ENCODE measurements at regions not wholly inside any gene's neighbourhood (a gene's known extent, or its start where the extent isn't known, plus 50 kb on each side); places are given as distances from the start of the nearest gene placed in this dataset.

GRCh38 chr7:24134535-24134934, 149.5 kb upstream of the NPY start:
- no peaks in the 10 kb centered on the region for H4K20me1 ChIP-seq (ENCODE audit: insufficient read depth)
- no peaks in the 10 kb centered on the region for H3K9me2 ChIP-seq (ENCODE audit: insufficient read depth)
- WGBS, 2 experiments (ENCODE audit: low coverage in 1 of 2, low lambda C conversion rate in 2 of 2, missing lambda C conversion rate in 2 of 2), result 61 to 67% methylated on average over 4 of the region's 4 CpGs
- H3K9ac ChIP-seq, result no peak overlapping the region
- no peaks in the 10 kb centered on the region for H3K4me1 ChIP-seq (ENCODE audit: insufficient read depth)
- H3K79me2 ChIP-seq (ENCODE audit: insufficient read depth), result no peaks in the 10 kb centered on the region
- H3K4me2 ChIP-seq (ENCODE audit: unreplicated experiment), result no peak overlapping the region
- H2AFZ ChIP-seq, result no peak overlapping the region
- H3F3A ChIP-seq (ENCODE audit: insufficient read depth), result no peaks in the 10 kb centered on the region
- H3K27me3 ChIP-seq (replicated peaks; ENCODE audit: insufficient read depth), result no peaks in the 10 kb centered on the region; the same call in 1 of the 2 replicates
- no peak overlapping the region for H3K4me3 ChIP-seq
- no peaks in the 10 kb centered on the region for H3K9me3 ChIP-seq (ENCODE audit: low read depth)
- H3K27ac ChIP-seq, result no peak overlapping the region
- in situ Hi-C loops (cut with MboI), result no loop called here
- TF ChIP-seq EZH2 (IDR thresholded peaks at IDR 0.05; ENCODE audit: insufficient read depth, poor library complexity, severe bottlenecking) (no peak), EZH2phosphoT487 (IDR thresholded peaks at IDR 0.05; ENCODE audit: insufficient read depth, low read depth) (no peak)
- DNase-seq, result no peak
- H3K36me3 ChIP-seq (ENCODE audit: low read depth), result no peaks in the 10 kb centered on the region

DNA sequence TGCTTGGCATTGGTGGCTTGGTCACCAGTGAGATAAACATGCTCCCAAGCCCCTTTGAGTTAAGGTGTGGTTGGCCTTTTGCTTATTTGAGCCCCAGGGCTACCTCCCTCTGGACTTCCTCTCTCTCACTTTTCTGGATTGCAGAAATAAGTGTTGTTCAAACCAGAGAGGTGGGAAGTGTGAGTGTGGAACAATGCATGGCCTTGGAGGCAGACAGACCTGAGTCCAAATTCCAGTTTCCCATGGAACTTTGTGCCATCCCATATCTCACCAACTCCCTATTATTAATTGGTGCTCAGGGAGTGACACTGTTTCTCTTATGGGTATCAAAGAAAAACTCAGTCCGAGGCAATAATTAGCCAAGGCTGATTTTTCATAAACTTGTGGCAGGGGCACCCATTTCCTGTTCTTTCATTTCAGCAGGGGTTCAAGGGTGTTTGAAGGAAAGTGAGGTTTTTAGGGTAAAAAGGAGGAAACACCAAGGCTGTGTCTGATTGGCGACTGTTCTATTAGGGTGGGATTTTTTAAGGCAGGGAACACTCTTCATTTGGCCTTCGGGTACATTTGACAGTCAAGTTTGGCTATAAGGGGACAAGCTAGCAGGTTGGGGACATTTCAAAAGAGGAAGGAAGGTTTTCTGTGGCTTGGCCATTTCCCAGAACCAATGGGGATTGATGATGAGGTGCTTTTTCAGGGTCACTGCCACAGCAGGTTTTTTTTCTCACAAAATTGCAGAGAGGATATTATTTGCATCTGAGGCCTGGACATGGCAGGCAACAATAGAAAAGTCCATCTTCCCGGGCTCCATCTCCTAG, 148.8 kb upstream of the NPY start:
- H4K20me1 ChIP-seq (ENCODE audit: insufficient read depth), result no peaks in the 10 kb centered on the region
- H3K9me3 ChIP-seq (ENCODE audit: low read depth), result no peaks in the 10 kb centered on the region
- DNase-seq, result no peak
- in situ Hi-C loops (cut with MboI), result no loop called here
- no peak overlapping the region for H3K27ac ChIP-seq
- H3K27me3 ChIP-seq (replicated peaks; ENCODE audit: insufficient read depth), result no peaks in the 10 kb centered on the region; the same call in 1 of the 2 replicates
- no peaks in the 10 kb centered on the region for H3K36me3 ChIP-seq (ENCODE audit: low read depth)
- no peak for TF ChIP-seq EZH2 (IDR thresholded peaks at IDR 0.05; ENCODE audit: insufficient read depth, poor library complexity, severe bottlenecking)
- TF ChIP-seq EZH2phosphoT487 (IDR thresholded peaks at IDR 0.05; ENCODE audit: insufficient read depth, low read depth), result no peak
- no peak overlapping the region for H3K9ac ChIP-seq
- H3K9me2 ChIP-seq (ENCODE audit: insufficient read depth), result no peaks in the 10 kb centered on the region
- no peaks in the 10 kb centered on the region for H3K4me1 ChIP-seq (ENCODE audit: insufficient read depth)
- H3K4me2 ChIP-seq (ENCODE audit: unreplicated experiment), result no peak overlapping the region
- WGBS, 2 experiments (ENCODE audit: low coverage in 1 of 2, low lambda C conversion rate in 2 of 2, missing lambda C conversion rate in 2 of 2), result 79 to 86% methylated on average over 4 of the region's 4 CpGs
- no peak overlapping the region for H2AFZ ChIP-seq
- no peaks in the 10 kb centered on the region for H3F3A ChIP-seq (ENCODE audit: insufficient read depth)
- no peak overlapping the region for H3K4me3 ChIP-seq
- H3K79me2 ChIP-seq (ENCODE audit: insufficient read depth), result no peaks in the 10 kb centered on the region

DNA sequence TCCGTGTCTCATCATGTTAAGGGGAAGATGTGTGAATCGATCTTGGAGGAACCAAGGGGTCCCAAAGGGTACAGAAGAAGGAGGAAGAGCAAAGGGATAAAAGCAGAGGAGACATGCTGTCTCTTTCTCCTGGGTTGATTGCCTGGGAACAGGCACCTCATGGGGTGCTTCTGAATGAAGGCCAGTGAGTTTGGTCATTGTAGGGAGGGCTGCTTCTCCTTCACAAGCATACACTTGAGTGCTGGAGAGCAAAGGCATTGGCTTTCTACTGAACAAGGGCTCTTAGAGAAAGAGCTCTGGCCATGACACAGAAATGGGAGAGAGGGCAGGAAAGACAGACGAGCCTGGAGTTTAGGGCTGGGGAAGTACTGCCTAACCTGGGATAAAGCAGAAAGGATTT, 146.7 kb upstream of the NPY start:
- in situ Hi-C loops (cut with MboI), result no loop called here
- H3K9ac ChIP-seq, result no peak overlapping the region
- H3K9me3 ChIP-seq (ENCODE audit: low read depth), result no peaks in the 10 kb centered on the region
- no peaks in the 10 kb centered on the region for H3K4me1 ChIP-seq (ENCODE audit: insufficient read depth)
- H3K27me3 ChIP-seq (replicated peaks; ENCODE audit: insufficient read depth), result peaks cover 3% of the 10 kb centered on the region; the same call in 1 of the 2 replicates
- DNase-seq, result no peak
- WGBS, 2 experiments (ENCODE audit: low coverage in 1 of 2, low lambda C conversion rate in 2 of 2, missing lambda C conversion rate in 2 of 2), result 48% methylated on average over 3 of the region's 3 CpGs
- no peaks in the 10 kb centered on the region for H3F3A ChIP-seq (ENCODE audit: insufficient read depth)
- H4K20me1 ChIP-seq (ENCODE audit: insufficient read depth), result no peaks in the 10 kb centered on the region
- H3K36me3 ChIP-seq (ENCODE audit: low read depth), result no peaks in the 10 kb centered on the region
- H3K27ac ChIP-seq, result no peak overlapping the region
- TF ChIP-seq EZH2 (IDR thresholded peaks at IDR 0.05; ENCODE audit: insufficient read depth, poor library complexity, severe bottlenecking) (no peak), EZH2phosphoT487 (IDR thresholded peaks at IDR 0.05; ENCODE audit: insufficient read depth, low read depth) (no peak)
- H3K4me3 ChIP-seq, result no peak overlapping the region
- no peaks in the 10 kb centered on the region for H3K79me2 ChIP-seq (ENCODE audit: insufficient read depth)
- H2AFZ ChIP-seq, result no peak overlapping the region
- no peaks in the 10 kb centered on the region for H3K9me2 ChIP-seq (ENCODE audit: insufficient read depth)
- no peak overlapping the region for H3K4me2 ChIP-seq (ENCODE audit: unreplicated experiment)

DNA sequence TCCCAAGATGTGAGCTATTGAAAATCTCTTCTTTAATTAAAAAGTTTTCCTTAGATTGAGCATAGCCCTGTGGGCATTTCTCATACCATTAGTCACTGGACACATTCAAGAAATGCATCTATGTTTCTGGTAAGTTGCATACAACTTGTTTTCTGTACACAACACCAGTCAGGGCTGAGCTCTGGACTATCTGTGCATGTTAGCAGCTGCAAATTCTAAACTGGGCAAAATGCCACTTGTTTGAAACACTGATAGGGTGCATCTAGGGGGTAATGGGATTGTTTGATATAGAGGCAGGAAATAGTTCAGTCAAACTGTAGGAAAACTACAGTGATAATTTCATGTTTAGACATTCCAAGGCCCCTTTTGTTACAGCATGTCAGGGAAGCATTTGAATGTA, 145.6 kb upstream of the NPY start:
- TF ChIP-seq EZH2phosphoT487 (IDR thresholded peaks at IDR 0.05; ENCODE audit: insufficient read depth, low read depth) (no peak), EZH2 (IDR thresholded peaks at IDR 0.05; ENCODE audit: insufficient read depth, poor library complexity, severe bottlenecking) (no peak)
- no peak for DNase-seq
- H3K9ac ChIP-seq, result no peak overlapping the region
- no peak overlapping the region for H3K4me2 ChIP-seq (ENCODE audit: unreplicated experiment)
- in situ Hi-C loops (cut with MboI), result no loop called here
- H3F3A ChIP-seq (ENCODE audit: insufficient read depth), result no peaks in the 10 kb centered on the region
- no peaks in the 10 kb centered on the region for H3K36me3 ChIP-seq (ENCODE audit: low read depth)
- no peak overlapping the region for H2AFZ ChIP-seq
- H4K20me1 ChIP-seq (ENCODE audit: insufficient read depth), result no peaks in the 10 kb centered on the region
- H3K27me3 ChIP-seq (replicated peaks; ENCODE audit: insufficient read depth), result peaks cover 5% of the 10 kb centered on the region; the same call in 1 of the 2 replicates
- H3K27ac ChIP-seq, result no peak overlapping the region
- no peak overlapping the region for H3K4me3 ChIP-seq
- H3K9me2 ChIP-seq (ENCODE audit: insufficient read depth), result no peaks in the 10 kb centered on the region
- H3K79me2 ChIP-seq (ENCODE audit: insufficient read depth), result no peaks in the 10 kb centered on the region
- H3K9me3 ChIP-seq (ENCODE audit: low read depth), result no peaks in the 10 kb centered on the region
- no peaks in the 10 kb centered on the region for H3K4me1 ChIP-seq (ENCODE audit: insufficient read depth)
